ENCODE measurements at regions not wholly inside any gene's neighbourhood (a gene's known extent, or its start where the extent isn't known, plus 50 kb on each side); places are given as distances from the start of the nearest gene placed in this dataset.

GRCh38 chr2:204225671-204226073, 289.1 kb downstream of the ICOS start:
- DNase-seq = no peak

DNA sequence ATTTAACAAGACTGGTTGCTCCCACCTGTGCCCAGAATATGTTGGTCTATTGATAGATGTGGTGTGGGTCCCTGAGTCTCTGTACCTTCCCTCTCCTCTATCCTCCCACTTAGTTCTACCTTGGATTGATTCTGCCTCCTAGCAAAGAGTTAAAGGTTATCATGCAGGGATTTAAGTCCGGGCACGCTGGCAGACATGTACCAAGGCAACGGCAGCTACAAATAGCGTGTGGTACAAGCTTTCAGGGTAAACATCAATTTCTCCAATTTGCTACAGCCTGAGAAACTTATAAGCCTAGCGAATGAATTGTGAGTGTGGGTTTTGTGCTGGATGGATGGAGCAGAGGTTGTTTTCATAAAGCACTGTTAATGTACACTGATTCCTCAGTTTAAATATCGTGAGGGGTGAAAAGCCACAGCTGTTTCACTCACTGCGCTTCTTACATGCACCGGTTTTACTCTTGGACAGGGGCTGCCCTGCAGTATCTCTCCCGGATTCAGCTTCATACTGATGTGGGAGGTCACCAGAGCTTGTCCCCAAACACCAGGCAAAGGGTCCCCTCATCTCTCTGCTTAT, 289.8 kb downstream of the ICOS start:
- DNase-seq = no peak

GRCh38 chr2:204228169-204228886, 291.8 kb downstream of the ICOS start:
- DNase-seq = no peak

DNA sequence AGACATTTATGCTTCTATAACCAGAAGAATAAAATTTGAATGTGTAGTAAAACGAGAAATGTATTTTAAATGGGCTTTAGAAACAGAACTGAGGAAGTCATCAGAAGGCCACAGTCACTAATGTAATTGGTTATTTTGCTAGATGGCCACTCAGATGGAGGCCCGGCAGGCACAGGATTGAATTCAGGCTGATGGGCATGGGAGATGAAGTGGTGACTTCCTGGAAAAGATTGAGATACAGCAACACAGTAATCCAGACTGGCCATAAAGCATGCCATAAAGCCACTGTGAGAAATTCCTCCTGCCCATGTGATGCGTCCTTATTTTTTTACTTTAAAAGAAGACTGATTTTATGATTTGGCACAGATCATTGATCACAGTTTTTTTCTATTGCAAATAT, 297.7 kb downstream of the ICOS start:
- DNase-seq = no peak

GRCh38 chr2:204234879-204235278, 298.3 kb downstream of the ICOS start:
- DNase-seq = no peak

GRCh38 chr2:204237416-204237815, 300.9 kb downstream of the ICOS start:
- DNase-seq = no peak

GRCh38 chr2:204239411-204240165, 303.0 kb downstream of the ICOS start:
- no peak for DNase-seq

DNA sequence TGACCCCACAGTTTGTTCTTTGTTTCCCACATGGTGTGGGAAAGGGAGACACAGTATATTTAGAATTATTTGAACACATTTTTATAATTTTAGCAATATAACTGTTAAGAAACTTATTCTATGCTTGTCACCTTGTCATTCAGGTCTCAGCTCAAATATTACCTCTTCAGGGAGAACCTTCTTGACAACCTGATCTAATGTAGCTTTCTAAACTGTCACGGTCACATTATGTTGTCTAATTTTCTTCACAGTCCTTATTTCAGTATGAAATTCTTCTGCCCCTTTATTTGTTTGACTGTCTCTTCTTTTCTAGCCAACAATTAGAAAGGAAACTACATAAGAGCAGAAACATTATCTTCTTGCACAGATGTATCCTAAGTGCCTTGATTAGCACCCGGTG, 304.3 kb upstream of the PARD3B start:
- no peak for DNase-seq

GRCh38 chr2:204249437-204249836, 295.8 kb upstream of the PARD3B start:
- no peak for DNase-seq

DNA sequence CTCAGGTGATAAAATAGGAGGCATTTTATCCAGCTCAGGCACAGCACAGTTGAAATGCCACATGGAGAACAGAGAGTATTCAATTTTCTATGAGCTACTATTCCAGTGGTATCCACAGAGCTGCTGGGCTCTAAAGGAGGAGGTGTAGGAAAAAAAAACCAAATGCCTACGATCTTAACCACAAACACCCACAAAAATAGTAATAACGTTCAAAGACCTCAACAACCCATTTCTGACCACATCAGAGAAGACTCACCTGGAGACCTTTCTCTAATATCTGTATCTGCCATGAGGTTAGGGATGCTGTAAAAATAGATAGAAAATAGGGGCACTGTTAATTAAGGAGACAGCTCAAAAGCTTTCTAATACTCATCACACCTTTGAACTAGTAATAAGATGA, 294.6 kb upstream of the PARD3B start:
- DNase-seq = no peak

DNA sequence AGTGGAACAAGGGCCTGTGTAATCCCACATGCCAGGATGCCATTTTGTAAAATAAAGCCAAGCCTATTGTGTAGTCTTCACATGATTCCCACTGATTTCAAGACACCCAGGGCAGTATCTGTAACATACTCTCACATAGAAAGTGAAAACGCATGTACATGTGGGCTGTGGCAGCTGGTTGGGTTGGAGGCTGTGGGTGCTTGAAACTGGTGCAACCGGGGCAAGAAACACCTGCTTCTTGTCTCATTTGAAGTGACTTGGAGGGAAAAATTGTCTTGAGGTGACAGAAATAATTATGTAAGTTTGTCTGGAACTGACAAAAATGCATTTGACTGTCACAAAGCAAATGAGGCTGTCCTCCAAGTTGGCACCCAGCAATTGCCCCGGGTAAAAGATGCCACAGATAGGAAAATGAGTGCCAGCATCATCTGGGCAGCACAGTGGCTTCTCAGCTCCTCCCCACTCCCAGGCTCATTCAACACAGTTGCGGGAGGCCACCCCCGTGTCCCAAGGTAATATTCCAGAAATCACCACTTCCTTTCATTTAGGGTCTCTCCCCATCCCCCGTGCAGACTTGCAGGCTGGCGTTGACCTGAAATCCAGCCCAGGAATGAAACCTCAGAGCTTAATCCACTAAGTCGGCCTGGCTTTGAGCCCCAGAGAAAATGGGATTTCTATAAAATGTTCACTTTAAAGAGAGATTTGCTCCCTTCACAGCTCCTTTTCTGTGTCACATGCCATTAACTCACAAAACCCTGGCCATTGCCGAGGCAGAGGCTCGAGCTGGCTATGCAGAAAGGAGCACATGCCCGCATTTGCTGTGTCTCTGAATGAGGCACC, 293.9 kb upstream of the PARD3B start:
- no peak for DNase-seq

- no peak for DNase-seq
Measured at GRCh38 chr2:204251998-204252376, 293.3 kb upstream of the PARD3B start.

DNA sequence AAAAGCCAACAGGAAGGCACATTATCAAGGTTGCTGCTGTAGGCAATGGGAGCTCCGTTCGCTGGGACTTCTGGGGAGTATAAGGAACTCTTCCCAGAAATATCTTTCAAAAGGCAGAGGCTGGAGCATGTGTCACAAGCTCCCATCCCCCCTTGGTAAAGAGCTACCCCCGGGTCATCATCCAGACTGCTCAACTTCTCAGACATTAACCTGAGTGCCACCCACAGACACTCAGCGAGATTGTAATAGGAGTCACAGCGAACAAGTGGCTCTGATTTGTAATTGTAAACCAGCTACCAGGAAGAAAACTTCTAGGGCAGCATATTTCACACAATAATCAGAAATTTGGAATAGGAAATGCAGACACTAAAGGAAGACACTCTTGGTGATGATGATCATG, 290.2 kb upstream of the PARD3B start:
- no peak for DNase-seq

- no peak for DNase-seq
Measured at GRCh38 chr2:204255526-204255925, 289.7 kb upstream of the PARD3B start.

DNA sequence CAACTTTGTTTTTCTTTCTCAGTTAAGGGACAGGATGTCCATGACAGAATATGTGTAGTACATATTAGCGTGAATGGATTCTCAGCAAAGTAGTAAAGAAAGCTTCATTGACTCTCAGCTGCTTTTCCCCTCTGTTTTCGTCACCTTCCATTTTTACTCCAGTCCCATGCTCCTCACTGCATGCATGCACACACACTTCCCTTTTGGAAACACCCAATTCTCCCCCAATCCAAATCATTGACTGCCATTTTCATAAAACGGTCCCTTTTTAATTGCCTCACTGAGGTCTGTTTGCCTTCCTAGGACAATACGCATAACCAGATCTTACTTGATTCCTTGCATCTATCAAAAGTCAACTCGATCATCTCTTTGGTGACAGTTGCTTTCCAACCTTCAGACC, 287.5 kb upstream of the PARD3B start:
- DNase-seq = no peak

DNA sequence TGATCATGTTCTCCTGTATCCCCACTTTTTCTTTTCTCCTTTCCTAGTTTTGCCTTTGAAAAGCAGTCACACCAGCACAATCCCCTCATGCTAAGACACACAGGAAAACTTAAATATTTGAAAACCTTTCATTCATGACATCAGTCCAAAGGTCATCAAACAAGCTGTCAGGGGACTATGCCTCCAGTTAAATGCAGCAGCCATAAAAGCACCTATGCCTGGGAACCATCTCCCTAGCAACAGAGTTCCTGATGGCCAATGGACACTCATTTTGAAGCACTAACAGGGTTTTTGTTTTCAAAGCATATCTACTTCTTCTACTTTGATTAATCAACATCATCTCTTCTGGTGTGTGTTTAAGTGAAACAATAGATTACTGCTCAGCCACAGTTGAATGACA, 286.4 kb upstream of the PARD3B start:
- no peak for DNase-seq

GRCh38 chr2:204260162-204260877, 285.0 kb upstream of the PARD3B start:
- DNase-seq = peak in 49 of 56 donors; percentile 6 to 83 (median 41)

DNA sequence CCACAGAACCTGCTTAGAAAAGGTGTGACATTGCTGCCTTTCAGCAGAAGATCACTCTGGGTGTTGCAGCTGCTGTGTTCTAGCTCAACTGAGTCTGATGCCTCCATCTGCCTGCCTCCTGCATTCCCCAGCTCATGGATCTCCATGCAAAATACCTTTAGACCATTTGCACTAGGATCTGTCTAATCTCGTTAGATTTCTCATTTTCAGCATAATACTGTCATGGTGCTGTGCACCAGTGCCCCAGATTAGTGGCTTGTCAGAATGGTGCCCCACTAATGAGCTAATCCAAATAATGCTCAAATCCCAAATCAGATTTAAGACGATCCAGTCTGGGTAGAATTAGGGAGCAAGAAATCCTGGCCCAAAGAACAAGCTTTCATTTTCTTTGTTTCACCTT, 284.4 kb upstream of the PARD3B start:
- DNase-seq = no peak

- DNase-seq = peak in 10 of 56 donors; percentile 3 to 32 (median 17)
Measured at GRCh38 chr2:204261846-204262245, 283.4 kb upstream of the PARD3B start.

DNA sequence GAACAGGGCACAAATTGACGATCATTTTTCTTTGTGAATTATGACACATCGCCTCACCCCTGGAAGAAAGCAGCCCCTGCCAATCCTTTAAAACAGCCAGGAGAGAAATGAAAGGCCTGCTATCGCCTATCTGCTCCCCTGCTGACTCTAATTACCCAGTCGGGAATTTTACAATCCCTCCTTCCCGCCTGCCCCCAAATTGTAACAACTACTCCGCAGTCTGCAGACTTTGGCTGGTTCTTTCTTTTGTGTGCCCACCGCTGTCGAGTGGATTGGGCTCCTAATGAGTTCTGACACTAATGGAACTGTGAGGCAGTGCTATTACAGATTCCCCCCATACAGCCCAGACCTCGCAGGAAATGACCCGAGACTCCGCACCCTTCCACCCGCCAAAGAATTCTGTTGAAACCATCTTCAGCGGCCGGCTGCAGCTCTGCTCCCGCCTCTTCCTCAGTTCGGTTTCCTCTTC, 281.2 kb upstream of the PARD3B start:
- DNase-seq = no peak

- DNase-seq = no peak
Measured at GRCh38 chr2:204264621-204265140, 280.6 kb upstream of the PARD3B start.
